ENCODE measurements at regions not wholly inside any gene's neighbourhood (a gene's known extent, or its start where the extent isn't known, plus 50 kb on each side); places are given as distances from the start of the nearest gene placed in this dataset.

DNA sequence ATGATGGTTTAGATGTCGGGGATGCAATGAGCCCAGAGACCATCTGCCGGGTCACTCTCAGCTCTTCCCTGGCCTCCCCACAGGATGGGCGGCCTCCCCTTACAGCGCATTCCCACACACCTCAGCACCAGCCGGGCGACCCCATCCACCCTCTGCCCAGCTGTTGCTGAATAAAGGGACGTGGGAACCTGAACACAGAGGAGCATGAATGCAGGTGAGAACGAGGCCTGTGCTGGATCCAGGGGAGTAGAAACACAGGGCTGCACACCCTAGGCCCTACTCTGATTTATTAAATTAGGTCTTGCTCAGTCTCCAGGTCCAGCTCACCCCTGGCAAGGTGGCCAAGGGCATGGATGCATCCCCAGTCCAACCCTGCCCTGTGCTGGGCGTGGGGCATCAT is 180.5 kb downstream of the CTTN start:
- ATAC-seq (no peak), DNase-seq (ENCODE audit: low spot score) (no peak)
- Mint-ChIP-seq H3K27me3 (no peaks in the 10 kb centered on the region), H3K4me1 (ENCODE audit: low read depth in 2 of 2) (no peaks in the 10 kb centered on the region), H3K4me3 (no peak overlapping the region), H3K27ac (no peak overlapping the region), H3K9me3 (no peaks in the 10 kb centered on the region), H3K36me3 (no peaks in the 10 kb centered on the region)

DNA sequence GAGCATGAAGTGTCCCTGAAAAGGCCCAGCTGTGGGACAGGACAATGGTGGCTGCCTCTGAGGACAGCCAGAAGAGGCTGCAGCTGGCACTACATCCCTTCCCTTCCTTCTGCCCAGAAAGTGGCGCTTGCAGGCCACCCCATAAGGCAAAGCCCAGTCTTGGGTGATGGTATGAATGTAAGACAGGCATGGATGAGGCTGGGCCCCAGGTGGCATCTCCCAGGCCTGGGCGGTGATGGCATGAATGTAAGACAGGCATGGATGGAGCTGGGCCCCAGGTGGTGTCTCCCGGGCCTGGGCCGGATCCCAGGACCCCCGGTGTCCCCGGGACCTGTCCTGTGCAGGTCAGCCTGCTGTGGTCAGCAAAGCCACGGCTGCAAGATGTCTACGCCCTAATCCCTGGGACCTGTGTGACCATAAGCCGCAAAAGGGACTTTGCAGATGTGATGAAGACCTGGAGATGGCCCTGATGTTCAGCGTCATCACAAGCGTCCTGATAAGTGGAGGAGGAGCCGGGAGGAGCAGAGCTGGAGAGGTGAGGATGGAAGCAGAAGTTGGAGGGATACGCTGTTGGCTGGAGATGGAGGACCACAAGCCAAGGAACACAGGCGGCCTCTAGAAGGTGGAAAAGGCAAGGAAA is 181.1 kb downstream of the CTTN start:
- H3K4me3 Mint-ChIP-seq, result no peak overlapping the region
- H3K9me3 Mint-ChIP-seq, result no peaks in the 10 kb centered on the region
- H3K27me3 Mint-ChIP-seq, result no peaks in the 10 kb centered on the region
- no peak overlapping the region for H3K27ac Mint-ChIP-seq
- ATAC-seq (no peak), DNase-seq (ENCODE audit: low spot score) (no peak)
- H3K36me3 Mint-ChIP-seq, result no peaks in the 10 kb centered on the region
- no peaks in the 10 kb centered on the region for H3K4me1 Mint-ChIP-seq (ENCODE audit: low read depth in 2 of 2)

DNA sequence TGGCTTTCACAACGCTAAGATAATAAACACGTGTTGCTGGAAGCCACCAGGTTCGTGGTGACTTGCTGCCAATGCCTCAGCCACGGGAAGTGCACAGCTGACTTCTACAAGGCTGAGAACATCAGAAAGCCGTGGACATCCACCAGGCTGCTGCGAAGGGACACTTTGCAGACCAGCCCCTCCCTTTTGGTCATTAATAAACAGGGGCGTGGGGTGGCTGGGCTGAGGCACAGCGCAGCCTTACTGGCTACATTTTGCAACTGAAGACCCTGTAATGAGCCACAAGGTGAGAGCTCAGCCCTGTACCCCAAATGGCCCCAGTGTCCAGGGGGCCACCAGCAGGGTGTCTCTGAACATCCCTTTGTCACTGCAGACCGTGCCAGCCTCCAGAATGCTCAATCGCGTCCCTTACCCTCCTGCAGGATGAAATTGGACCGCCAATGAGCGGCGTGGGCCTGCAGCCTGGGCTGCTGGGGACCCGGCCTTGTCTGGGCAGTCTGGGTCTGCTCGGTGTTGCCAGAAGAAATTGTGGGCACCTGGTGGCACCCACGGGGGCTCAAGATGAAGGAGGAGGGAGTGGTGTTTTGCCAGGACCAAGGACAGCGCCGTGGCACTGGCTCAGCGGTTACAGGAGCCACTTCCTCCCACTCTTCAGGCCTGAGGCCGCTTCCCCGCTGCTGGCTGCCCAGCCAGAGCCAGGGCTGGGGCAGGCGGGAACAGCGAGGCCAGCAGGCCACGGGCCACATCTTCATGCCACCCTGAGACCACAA is 181.9 kb downstream of the CTTN start:
- no peak for ATAC-seq
- H3K27me3 Mint-ChIP-seq, result peaks cover 0 to under 1% of the 10 kb centered on the region in 2 donors
- no peaks in the 10 kb centered on the region for H3K9me3 Mint-ChIP-seq
- no peak for DNase-seq (ENCODE audit: low spot score)
- no peak overlapping the region for H3K27ac Mint-ChIP-seq
- no peaks in the 10 kb centered on the region for H3K4me1 Mint-ChIP-seq (ENCODE audit: low read depth in 2 of 2)
- no peaks in the 10 kb centered on the region for H3K36me3 Mint-ChIP-seq
- H3K4me3 Mint-ChIP-seq, result no peak overlapping the region

DNA sequence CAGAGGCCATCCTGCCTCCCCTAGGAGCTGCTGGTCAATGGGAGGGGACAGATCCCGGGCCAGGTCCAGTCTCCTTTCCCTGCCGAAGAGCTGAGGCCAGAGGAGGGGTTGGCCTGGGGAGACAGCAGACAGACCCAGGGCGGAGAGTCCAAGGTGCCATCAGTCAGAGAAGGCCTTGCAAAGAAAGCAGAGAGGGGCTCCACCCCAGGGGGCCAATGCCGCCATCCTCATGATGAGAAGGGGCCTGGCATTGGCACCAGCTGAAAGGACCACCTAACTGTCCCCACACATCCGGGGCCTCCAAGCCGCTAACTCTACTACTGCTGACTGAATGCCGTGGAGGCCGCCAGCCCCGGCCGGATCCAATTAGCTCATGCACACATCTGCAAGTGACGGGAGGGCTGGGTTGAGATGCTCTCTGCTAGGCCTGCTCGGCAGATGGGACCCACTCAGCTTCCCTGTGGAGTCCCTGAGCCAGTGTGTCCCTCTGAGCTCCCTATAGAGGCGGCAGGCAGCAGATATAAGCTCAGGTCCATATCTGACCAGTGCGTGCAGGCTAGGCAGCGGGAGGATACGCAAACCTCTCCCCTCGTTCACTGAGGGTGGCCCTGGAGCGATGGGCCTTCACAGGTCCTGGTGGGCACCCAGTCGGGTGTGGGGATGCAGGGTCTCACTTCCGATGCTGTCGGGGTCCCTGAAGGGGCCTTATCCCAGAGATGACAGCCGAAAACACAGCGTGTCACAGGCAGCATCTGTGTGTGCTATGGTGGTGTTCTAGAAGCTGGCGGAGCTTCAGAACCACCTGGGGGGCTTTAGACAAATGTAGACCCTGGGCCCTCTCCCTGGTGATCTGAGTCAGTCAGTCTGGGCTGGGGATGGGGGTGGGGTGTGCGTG is 183.9 kb downstream of the CTTN start:
- Mint-ChIP-seq H3K4me3 (no peak overlapping the region), H3K9me3 (no peaks in the 10 kb centered on the region), H3K4me1 (ENCODE audit: low read depth in 2 of 2) (no peaks in the 10 kb centered on the region), H3K27ac (no peak overlapping the region), H3K36me3 (no peaks in the 10 kb centered on the region), H3K27me3 (peaks cover 12 to 16% of the 10 kb centered on the region in 2 donors)
- ATAC-seq (peak in 1 of 2 donors; percentile 5), DNase-seq (ENCODE audit: low spot score) (no peak)

DNA sequence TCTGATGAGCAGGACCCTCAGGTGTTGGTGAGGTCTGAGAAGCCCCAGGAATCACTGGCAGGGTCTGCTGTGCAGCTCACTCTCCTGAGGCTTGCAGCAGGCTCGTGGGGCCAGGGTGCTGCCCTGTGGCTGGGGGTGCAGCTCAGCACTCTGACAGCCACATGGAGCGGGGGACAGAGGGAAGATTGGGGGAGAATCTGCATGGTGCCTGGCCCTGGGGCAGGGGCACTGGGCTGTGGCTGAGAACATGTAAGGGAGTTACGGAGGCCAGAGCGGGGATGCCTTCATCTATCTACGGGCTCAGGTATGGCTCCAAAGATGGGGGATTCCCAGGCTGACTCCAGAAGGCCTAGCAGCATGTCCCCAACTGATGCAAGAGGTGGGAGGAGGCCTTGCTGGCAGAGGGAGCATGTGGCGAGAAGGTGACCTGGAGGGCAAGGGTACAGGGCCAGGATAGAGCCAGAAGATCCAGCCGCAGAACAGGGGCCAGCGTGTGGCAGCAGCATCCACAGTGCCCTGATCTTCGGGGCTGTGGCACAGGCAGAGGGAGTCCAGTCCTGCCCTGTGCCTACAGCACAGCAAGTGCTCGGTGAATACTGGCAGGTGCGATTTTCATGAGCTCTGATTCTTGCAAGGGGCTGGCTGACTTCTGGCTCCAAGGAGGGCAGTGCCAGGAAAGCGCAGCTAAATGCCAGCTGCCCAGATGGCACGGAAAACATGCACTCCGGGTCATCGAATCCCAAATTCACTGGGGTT is 184.7 kb downstream of the CTTN start:
- ATAC-seq (no peak), DNase-seq (ENCODE audit: low spot score) (no peak)
- peaks cover 15 to 19% of the 10 kb centered on the region in 2 donors for H3K27me3 Mint-ChIP-seq
- H3K36me3 Mint-ChIP-seq, result no peaks in the 10 kb centered on the region
- no peak overlapping the region for H3K27ac Mint-ChIP-seq
- H3K9me3 Mint-ChIP-seq, result no peaks in the 10 kb centered on the region
- H3K4me1 Mint-ChIP-seq (ENCODE audit: low read depth in 2 of 2), result no peaks in the 10 kb centered on the region
- no peak overlapping the region for H3K4me3 Mint-ChIP-seq

DNA sequence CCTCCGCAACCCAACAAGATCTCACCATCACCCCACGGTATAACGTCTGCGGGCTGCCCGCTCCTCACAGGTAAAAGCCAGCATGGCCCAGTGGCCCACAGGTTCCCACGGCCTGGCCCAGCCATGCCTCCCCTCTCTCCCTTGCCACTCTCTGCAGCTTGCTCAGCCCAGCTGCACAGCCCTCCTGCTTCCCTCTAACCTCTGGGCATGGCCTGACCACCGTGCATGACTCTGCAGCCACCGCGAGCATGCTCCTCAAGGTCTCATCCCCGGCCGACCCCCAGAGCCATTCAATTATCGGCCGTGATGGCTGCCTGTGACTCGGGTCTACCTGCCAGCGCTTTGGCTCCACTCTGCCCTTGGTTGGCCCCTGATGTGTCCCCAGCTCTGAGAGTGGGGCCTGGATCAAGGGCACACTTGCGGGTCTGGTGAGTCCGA is 185.5 kb downstream of the CTTN start:
- H3K9me3 Mint-ChIP-seq, result no peaks in the 10 kb centered on the region

DNA sequence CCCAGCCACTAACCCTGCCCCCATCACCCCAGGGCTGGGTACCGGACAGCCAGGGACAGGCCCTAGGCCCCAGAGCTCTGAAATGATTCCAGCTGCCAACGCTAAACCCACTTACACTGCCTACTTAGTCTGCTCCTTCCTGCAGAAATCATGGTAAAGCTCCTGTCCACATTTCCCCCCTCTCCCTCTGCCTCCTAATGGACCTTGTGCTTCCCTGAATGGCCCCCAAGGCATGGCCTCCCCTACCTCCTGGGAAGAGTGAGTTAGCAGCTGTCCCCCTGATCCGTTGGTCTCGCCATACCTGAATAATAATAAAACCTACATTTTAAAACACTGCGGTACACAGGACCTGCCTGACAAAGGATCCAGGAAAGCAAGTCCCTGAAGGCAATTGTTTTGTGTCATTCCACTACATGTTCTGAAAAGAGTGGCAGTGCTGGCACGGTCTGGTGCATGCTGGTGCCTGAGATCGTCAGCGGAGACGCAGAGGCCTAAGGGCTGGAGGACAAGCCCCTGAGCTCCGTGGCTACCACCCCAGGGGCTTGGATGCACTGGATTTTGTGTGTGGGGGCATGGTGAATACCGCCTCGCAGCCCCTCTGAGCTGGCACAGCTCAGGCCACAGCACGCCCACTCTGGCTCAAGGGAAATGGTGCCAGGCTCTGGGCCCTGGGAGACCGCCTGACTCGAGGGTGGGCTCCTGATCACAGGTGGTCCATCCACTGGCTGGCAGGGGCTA is 186.3 kb downstream of the CTTN start:
- peaks cover 23 to 29% of the 10 kb centered on the region in 2 donors for H3K27me3 Mint-ChIP-seq
- no peak for ATAC-seq
- no peaks in the 10 kb centered on the region for H3K9me3 Mint-ChIP-seq
- H3K4me3 Mint-ChIP-seq, result no peak overlapping the region
- no peak overlapping the region for H3K27ac Mint-ChIP-seq
- H3K36me3 Mint-ChIP-seq, result no peaks in the 10 kb centered on the region
- no peak for DNase-seq (ENCODE audit: low spot score)
- peaks cover 3 to 4% of the 10 kb centered on the region in 2 donors for H3K4me1 Mint-ChIP-seq (ENCODE audit: low read depth in 2 of 2)

More for the DNA sequence above, 185.5 kb downstream of the CTTN start:
- Mint-ChIP-seq H3K4me1 (ENCODE audit: low read depth in 2 of 2) (no peaks in the 10 kb centered on the region), H3K36me3 (no peaks in the 10 kb centered on the region), H3K27me3 (peaks cover 19 to 24% of the 10 kb centered on the region in 2 donors), H3K27ac (no peak overlapping the region), H3K4me3 (no peak overlapping the region)
- no peak for ATAC-seq
- no peak for DNase-seq (ENCODE audit: low spot score)

DNA sequence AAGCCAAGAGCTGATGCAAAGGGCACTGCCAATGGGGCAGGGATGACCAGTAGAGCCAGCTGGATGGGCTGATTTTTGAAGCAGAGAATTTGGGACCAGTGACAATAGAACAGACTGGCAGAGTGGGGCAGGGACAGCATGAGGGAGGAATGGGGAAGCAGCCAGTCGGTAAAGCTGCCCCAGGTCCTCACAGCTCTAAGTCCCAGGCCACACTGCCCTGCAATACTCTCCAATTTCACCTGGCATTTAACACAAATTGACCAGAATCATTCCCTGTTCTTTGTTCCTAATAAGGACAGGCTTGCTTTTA is 186.9 kb downstream of the CTTN start:
- no peaks in the 10 kb centered on the region for H3K9me3 Mint-ChIP-seq
- no peaks in the 10 kb centered on the region for H3K36me3 Mint-ChIP-seq
- peaks cover 23 to 31% of the 10 kb centered on the region in 2 donors for H3K27me3 Mint-ChIP-seq
- no peak overlapping the region for H3K27ac Mint-ChIP-seq
- no peak for ATAC-seq
- no peak for DNase-seq (ENCODE audit: low spot score)
- no peak overlapping the region for H3K4me3 Mint-ChIP-seq
- H3K4me1 Mint-ChIP-seq (ENCODE audit: low read depth in 2 of 2), result peaks cover 3 to 9% of the 10 kb centered on the region in 2 donors

DNA sequence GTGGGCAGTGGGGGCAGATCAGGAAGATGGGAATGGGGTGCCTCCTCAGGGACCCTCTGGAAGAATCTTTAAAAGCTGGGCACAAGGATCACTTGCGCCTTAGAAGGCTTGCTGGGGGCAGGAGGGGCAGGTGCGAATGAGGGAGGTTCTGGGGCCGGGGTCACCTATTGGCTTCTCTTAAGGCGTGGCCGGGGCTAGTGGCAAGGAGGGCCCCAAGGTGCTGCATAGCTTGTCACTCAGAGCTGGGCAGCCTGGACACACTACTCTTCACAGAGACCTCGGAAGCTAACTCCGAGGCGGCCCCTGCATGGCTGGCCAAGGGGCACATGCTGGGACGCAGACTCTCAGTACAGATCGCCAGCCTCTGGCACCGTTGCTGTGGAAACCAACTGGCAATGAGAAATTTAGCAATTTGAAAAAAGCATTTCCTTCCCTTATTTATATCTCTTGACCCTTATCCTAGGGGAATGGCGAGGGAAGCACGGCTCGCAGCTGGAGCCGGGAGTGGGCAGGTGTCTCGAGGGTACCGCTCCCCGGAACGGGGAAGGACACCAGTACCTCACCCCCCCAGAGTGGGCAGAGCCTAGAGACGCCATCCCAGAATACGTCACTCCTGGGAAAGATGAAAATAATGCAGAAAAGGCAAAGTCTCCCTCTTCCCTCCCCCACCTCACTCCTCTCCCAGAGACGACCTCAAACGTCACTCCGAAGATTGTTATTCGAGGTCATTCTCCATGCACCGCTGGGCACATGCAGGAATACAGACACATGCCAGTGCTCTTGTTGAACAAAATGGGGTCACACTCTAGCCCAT is 188.1 kb downstream of the CTTN start:
- DNase-seq (ENCODE audit: low spot score), result no peak
- H3K27me3 Mint-ChIP-seq, result peaks cover 29 to 31% of the 10 kb centered on the region in 2 donors
- peaks cover 6 to 11% of the 10 kb centered on the region in 2 donors for H3K4me1 Mint-ChIP-seq (ENCODE audit: low read depth in 2 of 2)
- no peaks in the 10 kb centered on the region for H3K9me3 Mint-ChIP-seq
- no peak overlapping the region for H3K27ac Mint-ChIP-seq
- no peak overlapping the region for H3K4me3 Mint-ChIP-seq
- ATAC-seq, result no peak
- H3K36me3 Mint-ChIP-seq, result no peaks in the 10 kb centered on the region

DNA sequence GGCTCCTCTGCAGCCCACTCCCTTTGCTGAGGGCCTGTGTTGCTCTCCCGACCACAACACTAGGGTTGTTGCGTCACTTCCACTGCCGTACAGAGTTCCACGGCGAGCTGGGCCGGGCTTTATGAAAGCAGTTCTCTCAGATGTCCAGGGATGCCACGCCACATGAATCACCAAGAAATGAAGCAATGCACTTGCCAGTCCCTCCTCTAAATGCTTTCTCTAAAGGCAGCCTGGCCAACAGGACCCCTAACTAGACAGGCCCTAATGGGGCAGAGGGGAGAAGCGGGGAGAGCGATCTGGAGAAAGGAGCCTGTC is 188.7 kb downstream of the CTTN start:
- Mint-ChIP-seq H3K27ac (no peak overlapping the region), H3K4me3 (no peak overlapping the region), H3K27me3 (peaks cover 29 to 31% of the 10 kb centered on the region in 2 donors), H3K9me3 (no peaks in the 10 kb centered on the region), H3K36me3 (no peaks in the 10 kb centered on the region), H3K4me1 (ENCODE audit: low read depth in 2 of 2) (peaks cover 6 to 11% of the 10 kb centered on the region in 2 donors)
- DNase-seq (ENCODE audit: low spot score) (no peak), ATAC-seq (no peak)

DNA sequence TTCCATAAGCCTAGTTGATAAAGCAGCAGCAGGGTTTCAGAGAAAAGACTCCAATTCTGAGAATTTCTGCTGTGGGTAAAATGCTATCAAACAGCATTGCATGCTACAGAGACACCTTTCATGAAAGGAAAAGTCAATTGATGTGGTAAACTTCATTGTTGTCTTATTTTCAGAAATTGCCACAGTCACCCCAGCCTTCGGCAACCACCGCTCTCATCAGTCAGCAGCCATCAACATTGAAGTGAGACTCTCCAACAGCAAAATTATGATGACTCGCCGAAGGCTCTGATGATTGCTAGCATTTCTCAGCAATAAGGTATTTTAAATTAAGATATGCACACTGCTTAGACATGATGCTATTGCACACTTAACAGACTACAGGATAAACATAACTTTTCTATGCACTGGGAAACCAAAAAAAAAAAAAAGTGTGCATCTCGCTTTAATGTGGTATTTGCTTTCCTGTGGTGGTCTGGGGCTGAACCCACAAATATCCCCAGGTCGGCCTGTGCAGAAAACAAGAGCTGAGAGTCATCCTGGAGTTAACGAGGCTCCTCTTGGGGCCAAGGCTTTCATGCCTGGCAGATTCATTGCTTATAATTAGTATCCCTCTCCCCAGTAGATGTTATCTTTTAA is 192.1 kb downstream of the CTTN start:
- no peak for DNase-seq (ENCODE audit: low spot score)
- H3K27me3 Mint-ChIP-seq, result peaks cover 28 to 29% of the 10 kb centered on the region in 2 donors
- H3K36me3 Mint-ChIP-seq, result no peaks in the 10 kb centered on the region
- H3K9me3 Mint-ChIP-seq, result no peaks in the 10 kb centered on the region
- no peak for ATAC-seq
- H3K4me3 Mint-ChIP-seq, result no peak overlapping the region
- H3K27ac Mint-ChIP-seq, result no peak overlapping the region
- H3K4me1 Mint-ChIP-seq (ENCODE audit: low read depth in 2 of 2), result peaks cover 6 to 11% of the 10 kb centered on the region in 2 donors

DNA sequence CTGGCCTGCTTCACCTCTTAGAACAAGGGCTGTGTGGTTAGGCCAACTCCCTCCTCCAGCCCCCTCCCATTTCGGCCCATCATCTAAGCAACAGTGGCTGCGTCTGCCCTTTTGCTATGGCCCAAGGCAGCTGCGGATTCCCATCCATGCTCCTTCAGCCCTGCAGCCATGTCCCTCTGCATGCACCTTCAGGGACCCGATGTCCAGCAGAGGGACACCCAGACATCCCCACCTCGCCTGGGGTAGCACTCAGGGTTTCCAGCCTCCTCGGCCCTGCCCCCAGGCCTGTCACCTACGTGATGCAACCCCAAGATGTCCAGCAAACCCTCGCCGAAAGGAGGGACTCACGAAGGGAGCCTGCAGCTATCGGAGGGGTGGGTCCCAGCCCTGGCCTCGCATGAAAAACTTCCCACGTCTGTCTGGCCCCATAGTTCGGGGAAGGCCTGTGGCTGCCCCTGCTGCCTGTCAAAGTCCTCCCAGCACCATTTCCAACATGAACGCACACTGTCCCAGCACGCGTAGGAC is 194.4 kb downstream of the CTTN start:
- Mint-ChIP-seq H3K27me3 (peaks cover 15 to 24% of the 10 kb centered on the region in 2 donors), H3K27ac (no peak overlapping the region), H3K9me3 (no peaks in the 10 kb centered on the region), H3K36me3 (no peaks in the 10 kb centered on the region), H3K4me1 (ENCODE audit: low read depth in 2 of 2) (peaks cover 6 to 11% of the 10 kb centered on the region in 2 donors), H3K4me3 (no peak overlapping the region)
- DNase-seq (ENCODE audit: low spot score) (no peak), ATAC-seq (no peak)

All from natural killer cell treated with Interleukin-12 subunit alpha and Interleukin-12 subunit beta and Interleukin-15 and Interleukin-18, amount 100 ng/mL, for 72 hours (primary cell).